NCI-H460 (cell line): ENCODE measurements at regions not wholly inside any gene's neighbourhood (a gene's known extent, or its start where the extent isn't known, plus 50 kb on each side); places are given as distances from the start of the nearest gene placed in this dataset.

Experiments used
- DNase-seq: peaks from one replicate; pipeline ENCODE4 v3.0.0-alpha.2; 2016; ENCODE audit warnings: low read depth; ENCODE audit errors: extremely low read depth

- DNase-seq, result no peak
These were observed 625.5 kb upstream of the WWC1 start for GRCh38 chr5:167665841-167666375.

GRCh38 chr5:167671176-167671575 lies 620.3 kb upstream of the WWC1 start:
- no peak for DNase-seq

GRCh38 chr5:167673942-167674341 lies 617.5 kb upstream of the WWC1 start:
- no peak for DNase-seq

- no peak for DNase-seq
These were observed 613.0 kb upstream of the WWC1 start for GRCh38 chr5:167678481-167678880.

GRCh38 chr5:167684251-167684650 lies 607.2 kb upstream of the WWC1 start:
- DNase-seq, result no peak

- no peak for DNase-seq
These were observed 602.9 kb upstream of the WWC1 start for GRCh38 chr5:167688341-167689130.

GRCh38 chr5:167694325-167695147 lies 596.9 kb upstream of the WWC1 start:
- DNase-seq, result no peak

GRCh38 chr5:167696558-167697314 lies 594.7 kb upstream of the WWC1 start:
- no peak for DNase-seq

- peak; percentile 83 for DNase-seq
These were observed 592.0 kb upstream of the WWC1 start for GRCh38 chr5:167699432-167699831.

- DNase-seq, result no peak
These were observed 590.4 kb upstream of the WWC1 start for GRCh38 chr5:167701051-167701450.

GRCh38 chr5:167702014-167702413 lies 589.4 kb upstream of the WWC1 start:
- no peak for DNase-seq

GRCh38 chr5:167708449-167708848 lies 583.0 kb upstream of the WWC1 start:
- no peak for DNase-seq

GRCh38 chr5:167709625-167710024 lies 581.8 kb upstream of the WWC1 start:
- DNase-seq, result no peak

GRCh38 chr5:167710444-167711073 lies 580.9 kb upstream of the WWC1 start:
- no peak for DNase-seq

GRCh38 chr5:167712986-167713585 lies 578.4 kb upstream of the WWC1 start:
- DNase-seq, result no peak

GRCh38 chr5:167713896-167714295 lies 577.5 kb upstream of the WWC1 start:
- no peak for DNase-seq

- no peak for DNase-seq
These were observed 575.2 kb upstream of the WWC1 start for GRCh38 chr5:167716126-167716775.

GRCh38 chr5:167720259-167720658 lies 571.2 kb upstream of the WWC1 start:
- peak; percentile 30 for DNase-seq

- DNase-seq, result peak; percentile 12
These were observed 570.7 kb upstream of the WWC1 start for GRCh38 chr5:167720676-167721260.
